ENCODE measurements at regions not wholly inside any gene's neighbourhood (a gene's known extent, or its start where the extent isn't known, plus 50 kb on each side); places are given as distances from the start of the nearest gene placed in this dataset.

DNA sequence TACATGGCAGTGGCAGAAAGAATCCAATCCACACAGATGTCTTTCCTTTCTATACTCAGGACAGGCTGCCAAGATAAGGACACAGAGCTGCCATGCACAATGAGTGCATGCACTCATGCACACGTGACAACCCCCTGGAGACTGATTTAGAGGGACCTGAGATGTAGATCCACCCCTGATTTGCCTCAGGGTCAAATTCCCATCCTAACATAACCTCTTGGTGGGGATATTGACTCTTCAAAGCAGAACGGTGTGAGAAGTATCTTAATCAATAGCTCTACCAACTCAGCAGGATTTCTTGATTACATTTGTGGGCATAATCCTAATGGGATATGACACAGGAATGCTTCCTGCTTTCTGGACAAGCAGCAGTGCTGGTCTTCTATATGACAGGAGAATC lies 125.2 kb upstream of the DSCAM start:
- CTCF ChIA-PET = no interaction called here
- ATAC-seq = no peak
- no peak for DNase-seq
- TF ChIP-seq, protein P1, sequence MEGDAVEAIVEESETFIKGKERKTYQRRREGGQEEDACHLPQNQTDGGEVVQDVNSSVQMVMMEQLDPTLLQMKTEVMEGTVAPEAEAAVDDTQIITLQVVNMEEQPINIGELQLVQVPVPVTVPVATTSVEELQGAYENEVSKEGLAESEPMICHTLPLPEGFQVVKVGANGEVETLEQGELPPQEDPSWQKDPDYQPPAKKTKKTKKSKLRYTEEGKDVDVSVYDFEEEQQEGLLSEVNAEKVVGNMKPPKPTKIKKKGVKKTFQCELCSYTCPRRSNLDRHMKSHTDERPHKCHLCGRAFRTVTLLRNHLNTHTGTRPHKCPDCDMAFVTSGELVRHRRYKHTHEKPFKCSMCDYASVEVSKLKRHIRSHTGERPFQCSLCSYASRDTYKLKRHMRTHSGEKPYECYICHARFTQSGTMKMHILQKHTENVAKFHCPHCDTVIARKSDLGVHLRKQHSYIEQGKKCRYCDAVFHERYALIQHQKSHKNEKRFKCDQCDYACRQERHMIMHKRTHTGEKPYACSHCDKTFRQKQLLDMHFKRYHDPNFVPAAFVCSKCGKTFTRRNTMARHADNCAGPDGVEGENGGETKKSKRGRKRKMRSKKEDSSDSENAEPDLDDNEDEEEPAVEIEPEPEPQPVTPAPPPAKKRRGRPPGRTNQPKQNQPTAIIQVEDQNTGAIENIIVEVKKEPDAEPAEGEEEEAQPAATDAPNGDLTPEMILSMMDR (conservative IDR thresholded peaks at IDR 0.05; ENCODE audit: low read depth, low read length) = no peak
- no peak for TF ChIP-seq EZH2phosphoT487 (IDR thresholded peaks at IDR 0.05; ENCODE audit: borderline replicate concordance, low read length)
- TF ChIP-seq EZH2 (IDR thresholded peaks at IDR 0.05; ENCODE audit: low read length, unreplicated experiment) = no peak
- no peak overlapping the region for H3K27ac ChIP-seq (ENCODE audit: low read length)
- H3K4me2 ChIP-seq (ENCODE audit: low read length) = no peak overlapping the region
- H3K9me2 ChIP-seq (replicated peaks; ENCODE audit: low read length) = no peaks in the 10 kb centered on the region
- H3F3A ChIP-seq (ENCODE audit: low read length, unreplicated experiment) = no peaks in the 10 kb centered on the region
- BruUV-seq (replicated peaks) = no TSS peak
- H3K9ac ChIP-seq (ENCODE audit: low read length) = no peak overlapping the region
- H3K4me1 ChIP-seq (ENCODE audit: insufficient read depth, low read length) = no peaks in the 10 kb centered on the region
- H3K9me3 ChIP-seq (ENCODE audit: low read length) = peaks cover 31% of the 10 kb centered on the region; the same call in 1 of the 2 replicates
- no peak overlapping the region for H3K4me3 ChIP-seq (ENCODE audit: low read length)
- intact Hi-C loops (cut with micrococcal nuclease) = no loop called here
- H2AFZ ChIP-seq (ENCODE audit: low read length) = no peak overlapping the region
- H3K36me3 ChIP-seq (ENCODE audit: low read depth, low read length) = no peaks in the 10 kb centered on the region
- H3K79me2 ChIP-seq (ENCODE audit: low read length) = no peaks in the 10 kb centered on the region
- no peaks in the 10 kb centered on the region for H3K27me3 ChIP-seq (ENCODE audit: low read length)
- no peaks in the 10 kb centered on the region for H4K20me1 ChIP-seq (ENCODE audit: low read length)
- POLR2A ChIA-PET (ENCODE audit: unreplicated experiment) = no interaction called here

DNA sequence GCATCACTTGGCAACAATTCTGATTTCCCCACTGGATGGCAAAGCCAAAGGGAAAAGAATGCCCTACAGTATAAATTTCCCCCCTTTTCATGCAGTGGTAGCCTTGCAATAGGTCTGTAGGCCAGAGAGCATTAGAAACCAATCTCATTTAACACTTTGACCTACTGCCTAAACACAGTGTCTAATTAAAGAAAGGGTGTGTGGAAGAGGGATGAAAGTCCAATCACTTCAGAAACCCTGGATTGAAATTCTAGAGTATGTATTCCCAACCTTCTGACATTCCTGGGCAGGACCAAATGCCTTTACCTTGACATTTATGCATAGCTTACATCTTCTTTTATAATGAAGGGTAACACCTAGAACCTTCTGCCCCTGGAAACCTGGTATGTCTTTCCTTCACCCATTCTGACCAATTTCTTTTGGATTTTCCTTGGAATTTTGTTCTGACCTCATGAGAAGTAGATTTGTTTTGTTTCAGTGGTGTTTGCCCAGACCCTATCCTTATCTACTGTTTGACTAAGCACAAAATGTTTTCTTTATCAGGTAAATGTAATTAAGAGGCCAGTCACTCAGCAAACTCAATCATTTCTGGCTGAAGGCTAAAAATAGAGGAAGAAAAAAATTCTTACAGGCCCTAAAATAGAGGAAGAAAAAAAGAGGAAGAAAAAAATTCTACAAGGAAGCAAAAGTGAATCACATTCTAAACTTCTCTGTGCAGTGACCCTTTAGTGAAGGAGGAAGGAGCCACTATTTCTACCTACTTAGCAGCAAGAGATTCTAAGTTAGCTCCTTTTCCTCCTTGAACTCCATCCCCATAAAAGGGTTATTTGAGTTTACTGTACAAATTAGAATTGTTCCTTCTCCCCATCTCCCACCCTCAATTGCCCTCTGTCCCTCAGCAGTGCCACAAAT lies 129.5 kb upstream of the DSCAM start:
- no peak for ATAC-seq
- CTCF ChIA-PET = no interaction called here

More for the DNA sequence above, 129.5 kb upstream of the DSCAM start:
- Histone ChIP-seq H3K36me3 (ENCODE audit: low read depth, low read length) (no peaks in the 10 kb centered on the region), H3K4me1 (ENCODE audit: insufficient read depth, low read length) (no peaks in the 10 kb centered on the region), H3K79me2 (ENCODE audit: low read length) (no peaks in the 10 kb centered on the region), H3F3A (ENCODE audit: low read length, unreplicated experiment) (no peaks in the 10 kb centered on the region), H4K20me1 (ENCODE audit: low read length) (no peaks in the 10 kb centered on the region), H3K4me3 (ENCODE audit: low read length) (no peak overlapping the region), H3K9me3 (ENCODE audit: low read length) (peaks cover 27% of the 10 kb centered on the region; the same call in 1 of the 2 replicates), H2AFZ (ENCODE audit: low read length) (no peak overlapping the region), H3K4me2 (ENCODE audit: low read length) (no peak overlapping the region), H3K9ac (ENCODE audit: low read length) (no peak overlapping the region), H3K27me3 (ENCODE audit: low read length) (no peaks in the 10 kb centered on the region), H3K9me2 (replicated peaks; ENCODE audit: low read length) (no peaks in the 10 kb centered on the region), H3K27ac (ENCODE audit: low read length) (no peak overlapping the region)
- TF ChIP-seq, protein P1 (conservative IDR thresholded peaks at IDR 0.05; ENCODE audit: low read depth, low read length) = no peak
- no peak for TF ChIP-seq EZH2 (IDR thresholded peaks at IDR 0.05; ENCODE audit: low read length, unreplicated experiment)
- no peak for TF ChIP-seq EZH2phosphoT487 (IDR thresholded peaks at IDR 0.05; ENCODE audit: borderline replicate concordance, low read length)
- POLR2A ChIA-PET (ENCODE audit: unreplicated experiment) = no interaction called here
- no peak for DNase-seq
- no TSS peak for BruUV-seq (replicated peaks)
- intact Hi-C loops (cut with micrococcal nuclease) = no loop called here

All from PC-3 (cell line).